Stomach smooth muscle (tissue), 2 donors: ENCODE measurements at regions not wholly inside any gene's neighbourhood (a gene's known extent, or its start where the extent isn't known, plus 50 kb on each side); places are given as distances from the start of the nearest gene placed in this dataset.

Experiments
- H3K27ac ChIP-seq: one replicate; pipeline ENCODE4 v1.7.0; 2013; ENCODE audit warnings: mild to moderate bottlenecking, low read length, inconsistent platforms
- H3K27me3 ChIP-seq, 2 donors: one replicate each; pipeline ENCODE4 v1.7.0; 2013; ENCODE audit warnings: low read length in 2 of 2; ENCODE audit not compliant: insufficient read depth in 2 of 2, control insufficient read depth in 1 of 2
- H3K36me3 ChIP-seq, 2 donors: one replicate each; pipeline ENCODE4 v1.7.0; 2013; ENCODE audit warnings: low read length in 2 of 2; ENCODE audit not compliant: control insufficient read depth in 2 of 2, insufficient read depth in 2 of 2
- H3K4me1 ChIP-seq: one replicate; pipeline ENCODE4 v1.7.0; 2013; ENCODE audit warnings: low read length; ENCODE audit not compliant: control insufficient read depth, insufficient read depth
- H3K4me3 ChIP-seq, 2 donors: one replicate each; pipeline ENCODE4 v1.7.0; 2013; ENCODE audit warnings: low read length in 2 of 2
- H3K9ac ChIP-seq, 2 donors: one replicate each; pipeline ENCODE4 v1.7.0; 2013; ENCODE audit warnings: low read length in 2 of 2, mild to moderate bottlenecking in 1 of 2
- H3K9me3 ChIP-seq, 2 donors: one replicate each; pipeline ENCODE4 v1.7.0; 2013; ENCODE audit warnings: low read length in 2 of 2; ENCODE audit not compliant: control insufficient read depth in 2 of 2
- donor health status: healthy.
- donor health status: Pancreatic carcinoma.

DNA sequence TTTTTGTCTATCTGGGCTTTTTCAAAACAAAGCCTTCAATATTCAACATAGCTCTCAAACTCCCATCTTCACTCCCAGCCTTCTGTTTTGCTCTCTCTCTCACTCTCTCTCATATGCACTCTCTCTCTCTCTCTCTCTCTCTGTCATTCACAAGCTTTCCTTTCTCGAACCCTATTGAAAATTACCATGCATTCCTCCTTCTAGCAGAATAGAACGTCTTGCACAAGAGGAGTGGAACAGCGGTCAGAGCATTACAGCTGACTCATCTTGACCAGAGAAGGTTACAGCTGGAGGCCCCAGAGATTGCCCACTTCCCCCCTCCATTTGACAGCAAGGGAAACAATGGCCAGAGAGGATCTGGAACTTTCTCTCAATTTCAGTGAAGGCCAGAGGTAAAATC lies 51.0 kb upstream of the LIFR start:
- no peaks in the 10 kb centered on the region for H3K27me3 ChIP-seq
- H3K9ac ChIP-seq: no peak overlapping the region
- no peaks in the 10 kb centered on the region for H3K9me3 ChIP-seq
- no peak overlapping the region for H3K27ac ChIP-seq
- H3K4me3 ChIP-seq: no peak overlapping the region
- no peaks in the 10 kb centered on the region for H3K4me1 ChIP-seq
- H3K36me3 ChIP-seq: no peaks in the 10 kb centered on the region

DNA sequence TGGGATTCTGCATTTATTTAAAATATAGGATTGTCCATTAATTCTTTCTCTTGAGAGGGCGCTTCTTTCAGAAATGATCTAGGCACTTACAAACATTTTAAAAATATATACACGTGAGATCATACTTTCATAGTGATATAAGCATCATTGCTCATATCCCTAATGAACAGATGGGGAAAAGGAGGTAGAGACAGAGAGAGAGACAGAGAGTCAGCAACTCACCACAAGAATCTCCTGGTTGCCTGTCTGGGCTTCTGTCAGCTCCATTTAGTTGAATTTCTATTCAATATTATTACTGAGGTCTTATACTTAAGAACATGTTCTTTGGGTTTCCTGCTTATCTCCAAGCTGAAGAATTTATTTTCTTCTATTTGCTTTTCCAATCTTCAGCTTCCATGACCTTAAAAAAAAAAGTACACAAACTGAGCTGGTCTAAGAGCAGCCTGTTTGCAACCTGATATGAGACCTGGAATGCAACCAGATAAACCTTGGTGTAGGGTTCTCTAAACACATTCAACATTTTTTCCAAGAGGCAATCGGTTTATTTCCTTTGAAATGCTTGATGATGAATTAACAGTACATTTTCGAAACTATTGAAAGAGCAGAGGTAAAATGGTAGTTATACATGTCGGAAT lies 51.6 kb upstream of the LIFR start:
- H3K9ac ChIP-seq: no peak overlapping the region
- no peaks in the 10 kb centered on the region for H3K9me3 ChIP-seq
- H3K4me3 ChIP-seq: no peak overlapping the region
- no peaks in the 10 kb centered on the region for H3K27me3 ChIP-seq
- no peaks in the 10 kb centered on the region for H3K36me3 ChIP-seq
- no peaks in the 10 kb centered on the region for H3K4me1 ChIP-seq
- no peak overlapping the region for H3K27ac ChIP-seq

- Histone ChIP-seq H3K27ac (no peak overlapping the region), H3K27me3 (no peaks in the 10 kb centered on the region)
These were observed 52.4 kb upstream of the LIFR start for GRCh38 chr5:38608874-38609273.

GRCh38 chr5:38612851-38613250 lies 56.4 kb upstream of the LIFR start:
- Histone ChIP-seq H3K9me3 (no peaks in the 10 kb centered on the region), H3K4me1 (no peaks in the 10 kb centered on the region)

More at GRCh38 chr5:38608874-38609273, 52.4 kb upstream of the LIFR start:
- H3K4me3 ChIP-seq: no peak overlapping the region
- no peaks in the 10 kb centered on the region for H3K9me3 ChIP-seq
- no peaks in the 10 kb centered on the region for H3K4me1 ChIP-seq
- no peak overlapping the region for H3K9ac ChIP-seq
- H3K36me3 ChIP-seq: no peaks in the 10 kb centered on the region

GRCh38 chr5:38613490-38613889 lies 57.0 kb upstream of the LIFR start:
- Histone ChIP-seq H3K9me3 (no peaks in the 10 kb centered on the region), H3K4me1 (no peaks in the 10 kb centered on the region), H3K27ac (no peak overlapping the region), H3K36me3 (no peaks in the 10 kb centered on the region), H3K9ac (no peak overlapping the region), H3K27me3 (no peaks in the 10 kb centered on the region), H3K4me3 (no peak overlapping the region)

More at GRCh38 chr5:38612851-38613250, 56.4 kb upstream of the LIFR start:
- H3K27me3 ChIP-seq: no peaks in the 10 kb centered on the region
- no peaks in the 10 kb centered on the region for H3K36me3 ChIP-seq
- H3K9ac ChIP-seq: no peak overlapping the region
- H3K4me3 ChIP-seq: no peak overlapping the region
- H3K27ac ChIP-seq: no peak overlapping the region

- Histone ChIP-seq H3K4me1 (no peaks in the 10 kb centered on the region), H3K4me3 (no peak overlapping the region), H3K36me3 (no peaks in the 10 kb centered on the region), H3K9ac (no peak overlapping the region), H3K9me3 (no peaks in the 10 kb centered on the region), H3K27me3 (no peaks in the 10 kb centered on the region), H3K27ac (no peak overlapping the region)
These were observed 57.8 kb upstream of the LIFR start for GRCh38 chr5:38613992-38614836.

DNA sequence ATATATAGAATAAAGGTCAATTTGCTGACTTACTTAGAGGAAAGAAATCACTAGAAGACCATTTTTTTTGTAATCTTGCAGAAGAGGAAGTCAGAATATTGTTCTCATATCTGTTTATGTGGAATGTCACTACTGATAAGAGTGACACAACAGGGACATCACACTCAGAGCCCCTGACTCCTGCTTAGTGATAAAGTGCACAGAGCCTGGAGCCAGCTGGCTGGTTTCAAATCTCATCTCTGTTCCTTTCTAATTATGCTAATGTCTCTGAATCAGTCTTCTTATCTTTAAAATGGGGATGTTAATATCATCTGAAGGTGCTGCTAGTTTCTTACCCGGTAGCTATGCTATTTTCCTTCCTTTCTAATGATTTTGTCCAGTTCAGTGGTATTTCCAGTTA lies 58.6 kb upstream of the LIFR start:
- Histone ChIP-seq H3K4me3 (no peak overlapping the region), H3K4me1 (no peaks in the 10 kb centered on the region), H3K9ac (no peak overlapping the region), H3K36me3 (no peaks in the 10 kb centered on the region), H3K27me3 (no peaks in the 10 kb centered on the region), H3K27ac (no peak overlapping the region), H3K9me3 (no peaks in the 10 kb centered on the region)

DNA sequence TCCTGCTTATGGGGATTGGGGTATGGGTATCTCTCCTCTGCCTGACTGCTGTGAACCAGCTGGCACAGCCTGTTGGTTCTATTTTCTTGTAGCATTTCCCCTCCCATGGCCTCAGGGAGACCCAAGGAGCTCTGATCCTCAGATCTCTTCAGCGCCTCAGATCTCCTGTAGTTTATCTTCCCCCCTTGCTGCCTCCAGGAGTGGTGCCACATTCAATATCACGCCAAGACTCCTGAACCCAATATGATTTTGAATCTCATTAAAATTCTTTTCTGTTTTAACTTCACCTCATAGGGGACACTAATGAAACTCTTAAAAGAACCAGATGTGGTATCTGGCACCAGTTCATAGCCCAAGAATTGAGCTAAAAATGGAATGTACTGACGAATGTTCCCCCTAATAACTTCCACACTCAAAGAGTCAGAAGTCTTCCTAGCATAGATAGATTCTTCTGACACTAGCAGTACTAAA lies 59.6 kb upstream of the LIFR start:
- no peaks in the 10 kb centered on the region for H3K36me3 ChIP-seq
- no peak overlapping the region for H3K9ac ChIP-seq
- H3K27ac ChIP-seq: no peak overlapping the region
- H3K9me3 ChIP-seq: no peaks in the 10 kb centered on the region
- H3K4me1 ChIP-seq: no peaks in the 10 kb centered on the region
- H3K4me3 ChIP-seq: no peak overlapping the region
- no peaks in the 10 kb centered on the region for H3K27me3 ChIP-seq

DNA sequence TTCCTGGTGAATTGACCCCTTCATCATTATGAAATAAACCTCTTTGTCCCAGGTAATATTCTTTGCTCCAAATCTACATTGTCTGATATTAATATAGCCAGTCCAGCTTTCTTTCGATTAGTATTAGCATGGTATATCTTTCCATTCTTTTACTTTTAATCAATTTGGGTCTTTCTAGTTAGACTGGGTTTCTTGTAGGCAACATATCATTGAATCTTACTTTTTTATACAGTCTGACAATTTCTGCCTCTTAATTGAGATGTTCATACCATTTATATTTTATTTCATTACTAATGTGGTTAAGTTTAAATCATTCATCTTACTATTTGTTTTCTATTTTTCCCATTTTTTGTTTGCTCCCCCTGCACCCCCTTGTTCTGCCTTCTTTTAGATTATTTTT lies 61.7 kb upstream of the LIFR start:
- H3K4me3 ChIP-seq: no peak overlapping the region
- H3K36me3 ChIP-seq: no peaks in the 10 kb centered on the region
- H3K27me3 ChIP-seq: no peaks in the 10 kb centered on the region
- no peaks in the 10 kb centered on the region for H3K4me1 ChIP-seq
- no peaks in the 10 kb centered on the region for H3K9me3 ChIP-seq
- no peak overlapping the region for H3K9ac ChIP-seq
- no peak overlapping the region for H3K27ac ChIP-seq

DNA sequence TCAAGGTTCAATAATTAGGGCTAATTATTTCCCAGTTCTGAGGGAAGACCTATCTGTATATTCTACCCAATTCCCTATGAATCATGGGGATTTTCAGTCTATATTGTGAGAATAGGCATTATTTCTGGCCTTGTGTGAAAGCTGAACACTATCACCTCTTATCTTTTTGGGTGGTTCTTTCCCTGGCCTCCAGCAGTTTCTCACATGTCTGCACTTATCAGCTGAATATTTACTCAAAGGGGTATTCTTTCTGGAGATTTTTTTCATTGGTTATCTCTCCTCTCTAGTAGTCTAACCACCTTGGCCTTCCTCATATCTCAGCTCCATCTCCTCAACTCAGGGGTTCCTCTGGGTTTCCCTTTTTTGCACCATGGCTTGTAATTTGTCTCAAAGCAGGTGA lies 64.9 kb upstream of the LIFR start:
- H3K36me3 ChIP-seq: no peaks in the 10 kb centered on the region
- H3K27me3 ChIP-seq: no peaks in the 10 kb centered on the region
- no peak overlapping the region for H3K4me3 ChIP-seq
- H3K9ac ChIP-seq: no peak overlapping the region
- no peak overlapping the region for H3K27ac ChIP-seq
- H3K9me3 ChIP-seq: no peaks in the 10 kb centered on the region
- no peaks in the 10 kb centered on the region for H3K4me1 ChIP-seq
